ENCODE measurements at regions not wholly inside any gene's neighbourhood (a gene's known extent, or its start where the extent isn't known, plus 50 kb on each side); places are given as distances from the start of the nearest gene placed in this dataset.

GRCh38 chr5:71977311-71977710, 130.0 kb upstream of the MAP1B start:
- Histone ChIP-seq H2BK120ac (ENCODE audit: low read depth, low read length) (no peak overlapping the region), H3K27me3 (ENCODE audit: control insufficient read depth in 1 of 2, insufficient read depth in 1 of 2, low read length in 2 of 2) (peaks cover 0 to 8% of the 10 kb centered on the region in 2 experiments), H3K4ac (ENCODE audit: low read depth in 1 of 2, low read length in 2 of 2) (no peak overlapping the region), H3K27ac (ENCODE audit: low read length, poor library complexity, severe bottlenecking) (no peak overlapping the region), H3K9me3 (ENCODE audit: control insufficient read depth, low read length) (peaks cover 9% of the 10 kb centered on the region), H2AK5ac (ENCODE audit: low read length, severe bottlenecking) (no peak overlapping the region), H2BK15ac (ENCODE audit: low read depth, poor library complexity, severe bottlenecking) (no peak overlapping the region), H3K4me2 (ENCODE audit: low read length, poor library complexity, severe bottlenecking) (no peak overlapping the region), H3K4me1 (ENCODE audit: control insufficient read depth, insufficient read depth, low read depth, low read length) (no peaks in the 10 kb centered on the region), H4K8ac (ENCODE audit: low read length) (no peak overlapping the region), H3K79me1 (replicated peaks; ENCODE audit: low read length, poor library complexity, severe bottlenecking) (no peaks in the 10 kb centered on the region), H3K18ac (ENCODE audit: low read depth in 1 of 2, low read length in 2 of 2) (no peak overlapping the region), H3K9ac (ENCODE audit: low read length) (no peak overlapping the region), H2BK12ac (ENCODE audit: low read length in 2 of 2) (no peak overlapping the region), H3K4me3 (ENCODE audit: insufficient read depth in 1 of 2, low read depth in 1 of 2, low read length in 2 of 2) (no peak overlapping the region), H3K23ac (ENCODE audit: low read length in 2 of 2) (no peak overlapping the region), H4K91ac (ENCODE audit: low read length) (no peak overlapping the region), H3K36me3 (ENCODE audit: control insufficient read depth in 1 of 2, insufficient read depth in 2 of 2, low read depth in 1 of 2, low read length in 2 of 2) (no peaks in the 10 kb centered on the region), H2AFZ (ENCODE audit: low read depth, low read length) (no peak overlapping the region), H2BK5ac (ENCODE audit: low read depth, low read length, poor library complexity, severe bottlenecking) (no peak overlapping the region), H3K14ac (ENCODE audit: low read length in 2 of 2) (no peak overlapping the region)
- no peak for DNase-seq
- 83% methylated on average over 2 of the region's 2 CpGs for WGBS

GRCh38 chr5:71978216-71978615, 129.1 kb upstream of the MAP1B start:
- Histone ChIP-seq H4K8ac (ENCODE audit: low read length) (no peak overlapping the region), H3K4me1 (ENCODE audit: control insufficient read depth, insufficient read depth, low read depth, low read length) (no peaks in the 10 kb centered on the region), H2AFZ (ENCODE audit: low read depth, low read length) (no peak overlapping the region), H4K91ac (ENCODE audit: low read length) (no peak overlapping the region), H3K9me3 (ENCODE audit: control insufficient read depth, low read length) (peaks cover 10% of the 10 kb centered on the region), H3K27me3 (ENCODE audit: control insufficient read depth in 1 of 2, insufficient read depth in 1 of 2, low read length in 2 of 2) (peaks cover 0 to 7% of the 10 kb centered on the region in 2 experiments), H3K27ac (ENCODE audit: low read length, poor library complexity, severe bottlenecking) (no peak overlapping the region), H3K23ac (ENCODE audit: low read length in 2 of 2) (no peak overlapping the region), H2BK5ac (ENCODE audit: low read depth, low read length, poor library complexity, severe bottlenecking) (no peak overlapping the region), H3K9ac (ENCODE audit: low read length) (no peak overlapping the region), H2AK5ac (ENCODE audit: low read length, severe bottlenecking) (no peak overlapping the region), H3K14ac (ENCODE audit: low read length in 2 of 2) (no peak overlapping the region), H2BK15ac (ENCODE audit: low read depth, poor library complexity, severe bottlenecking) (no peak overlapping the region), H3K4me2 (ENCODE audit: low read length, poor library complexity, severe bottlenecking) (no peak overlapping the region), H3K4me3 (ENCODE audit: insufficient read depth in 1 of 2, low read depth in 1 of 2, low read length in 2 of 2) (no peak overlapping the region), H3K18ac (ENCODE audit: low read depth in 1 of 2, low read length in 2 of 2) (no peak overlapping the region), H3K79me1 (replicated peaks; ENCODE audit: low read length, poor library complexity, severe bottlenecking) (no peaks in the 10 kb centered on the region), H2BK120ac (ENCODE audit: low read depth, low read length) (no peak overlapping the region), H3K36me3 (ENCODE audit: control insufficient read depth in 1 of 2, insufficient read depth in 2 of 2, low read depth in 1 of 2, low read length in 2 of 2) (no peaks in the 10 kb centered on the region), H2BK12ac (ENCODE audit: low read length in 2 of 2) (no peak overlapping the region), H3K4ac (ENCODE audit: low read depth in 1 of 2, low read length in 2 of 2) (no peak overlapping the region)
- 100% methylated on average over 1 of the region's 1 CpG for whole genome bisulfite sequencing
- no peak for DNase-seq

- Histone ChIP-seq H3K4me1 (ENCODE audit: control insufficient read depth, insufficient read depth, low read depth, low read length) (no peaks in the 10 kb centered on the region), H3K9ac (ENCODE audit: low read length) (no peak overlapping the region), H3K4ac (ENCODE audit: low read depth in 1 of 2, low read length in 2 of 2) (no peak overlapping the region), H3K36me3 (ENCODE audit: control insufficient read depth in 1 of 2, insufficient read depth in 2 of 2, low read depth in 1 of 2, low read length in 2 of 2) (no peaks in the 10 kb centered on the region), H4K8ac (ENCODE audit: low read length) (no peak overlapping the region), H3K4me3 (ENCODE audit: insufficient read depth in 1 of 2, low read depth in 1 of 2, low read length in 2 of 2) (no peak overlapping the region), H2BK120ac (ENCODE audit: low read depth, low read length) (no peak overlapping the region), H4K91ac (ENCODE audit: low read length) (no peak overlapping the region), H3K4me2 (ENCODE audit: low read length, poor library complexity, severe bottlenecking) (no peak overlapping the region), H3K18ac (ENCODE audit: low read depth in 1 of 2, low read length in 2 of 2) (no peak overlapping the region), H2BK5ac (ENCODE audit: low read depth, low read length, poor library complexity, severe bottlenecking) (no peak overlapping the region), H3K27me3 (ENCODE audit: control insufficient read depth in 1 of 2, insufficient read depth in 1 of 2, low read length in 2 of 2) (no peaks in the 10 kb centered on the region), H3K9me3 (ENCODE audit: control insufficient read depth, low read length) (peaks cover 13% of the 10 kb centered on the region), H3K23ac (ENCODE audit: low read length in 2 of 2) (no peak overlapping the region), H3K14ac (ENCODE audit: low read length in 2 of 2) (no peak overlapping the region), H2AK5ac (ENCODE audit: low read length, severe bottlenecking) (no peak overlapping the region), H2BK12ac (ENCODE audit: low read length in 2 of 2) (no peak overlapping the region), H3K79me1 (replicated peaks; ENCODE audit: low read length, poor library complexity, severe bottlenecking) (no peaks in the 10 kb centered on the region), H2AFZ (ENCODE audit: low read depth, low read length) (no peak overlapping the region), H2BK15ac (ENCODE audit: low read depth, poor library complexity, severe bottlenecking) (no peak overlapping the region), H3K27ac (ENCODE audit: low read length, poor library complexity, severe bottlenecking) (no peak overlapping the region)
- DNase-seq, result no peak
- WGBS, result 71% methylated on average over 1 of the region's 2 CpGs
Observed at GRCh38 chr5:71982717-71983395, 124.4 kb upstream of the MAP1B start.

GRCh38 chr5:71986101-71986500, 121.2 kb upstream of the MAP1B start:
- Histone ChIP-seq H3K27me3 (ENCODE audit: control insufficient read depth in 1 of 2, insufficient read depth in 1 of 2, low read length in 2 of 2) (no peaks in the 10 kb centered on the region), H2AK5ac (ENCODE audit: low read length, severe bottlenecking) (no peak overlapping the region)
- 100% methylated on average over 1 of the region's 2 CpGs for WGBS

More at GRCh38 chr5:71986101-71986500, 121.2 kb upstream of the MAP1B start:
- Histone ChIP-seq H2BK15ac (ENCODE audit: low read depth, poor library complexity, severe bottlenecking) (no peak overlapping the region), H2BK5ac (ENCODE audit: low read depth, low read length, poor library complexity, severe bottlenecking) (no peak overlapping the region), H3K23ac (ENCODE audit: low read length in 2 of 2) (no peak overlapping the region), H3K27ac (ENCODE audit: low read length, poor library complexity, severe bottlenecking) (no peak overlapping the region), H3K4me2 (ENCODE audit: low read length, poor library complexity, severe bottlenecking) (no peak overlapping the region), H2BK12ac (ENCODE audit: low read length in 2 of 2) (no peak overlapping the region), H3K18ac (ENCODE audit: low read depth in 1 of 2, low read length in 2 of 2) (no peak overlapping the region), H3K36me3 (ENCODE audit: control insufficient read depth in 1 of 2, insufficient read depth in 2 of 2, low read depth in 1 of 2, low read length in 2 of 2) (no peaks in the 10 kb centered on the region), H4K8ac (ENCODE audit: low read length) (no peak overlapping the region), H3K4me1 (ENCODE audit: control insufficient read depth, insufficient read depth, low read depth, low read length) (no peaks in the 10 kb centered on the region), H3K4ac (ENCODE audit: low read depth in 1 of 2, low read length in 2 of 2) (no peak overlapping the region), H3K14ac (ENCODE audit: low read length in 2 of 2) (no peak overlapping the region), H2AFZ (ENCODE audit: low read depth, low read length) (no peak overlapping the region), H4K91ac (ENCODE audit: low read length) (no peak overlapping the region), H3K9ac (ENCODE audit: low read length) (no peak overlapping the region), H2BK120ac (ENCODE audit: low read depth, low read length) (no peak overlapping the region), H3K4me3 (ENCODE audit: insufficient read depth in 1 of 2, low read depth in 1 of 2, low read length in 2 of 2) (no peak overlapping the region), H3K9me3 (ENCODE audit: control insufficient read depth, low read length) (peaks cover 8% of the 10 kb centered on the region), H3K79me1 (replicated peaks; ENCODE audit: low read length, poor library complexity, severe bottlenecking) (no peaks in the 10 kb centered on the region)
- no peak for DNase-seq

All from mesenchymal stem cell (in vitro differentiated cells and primary cell).